ENCODE measurements at regions not wholly inside any gene's neighbourhood (a gene's known extent, or its start where the extent isn't known, plus 50 kb on each side); places are given as distances from the start of the nearest gene placed in this dataset.

DNA sequence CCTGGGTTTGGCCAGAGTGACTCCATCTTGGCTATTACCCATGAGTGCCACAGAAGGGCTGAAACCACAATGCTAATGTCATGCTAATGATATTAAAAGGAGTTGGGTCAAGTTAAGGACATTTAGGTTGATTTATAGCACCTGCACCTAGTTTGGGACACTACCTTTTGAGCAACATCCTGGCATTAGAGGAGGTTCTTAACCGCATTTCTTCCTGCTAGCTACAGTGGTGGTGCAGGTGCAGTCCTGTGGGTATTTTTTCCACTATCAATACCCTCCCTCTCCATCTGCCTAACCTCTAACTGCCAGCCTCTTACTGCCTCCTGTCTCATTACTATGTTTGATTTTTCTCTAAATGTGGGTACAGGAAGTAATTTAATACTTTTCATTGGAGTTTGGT, 1276.1 kb downstream of the FSTL5 start:
- H3K23me2 ChIP-seq (ENCODE audit: low read depth, low read length): no peaks in the 10 kb centered on the region
- no peak overlapping the region for H3K18ac ChIP-seq (ENCODE audit: extremely low read depth, low read length)
- no peak overlapping the region for H3K23ac ChIP-seq (ENCODE audit: insufficient read length)
- H4K5ac ChIP-seq (ENCODE audit: insufficient read length, low read depth, low read length): no peak overlapping the region
- no peaks in the 10 kb centered on the region for H3K79me1 ChIP-seq (ENCODE audit: low read depth, low read length)
- DNase-seq (ENCODE audit: low read depth in 1 of 2, low spot score in 2 of 2) (no peak), FAIRE-seq (no peak)
- 90% methylated on average over 1 of the region's 1 CpG; no CpG with 5 or more reads in 1 of the 2 experiments for WGBS, 2 experiments (ENCODE audit: extremely low coverage in 1 of 2, insufficient coverage in 1 of 2, insufficient read length in 1 of 2, insufficient replicate concordance in 2 of 2, low coverage in 1 of 2, low lambda C conversion rate in 2 of 2, missing lambda C conversion rate in 1 of 2)
- no peak overlapping the region for H2AK5ac ChIP-seq (ENCODE audit: low read depth, low read length)
- no peaks in the 10 kb centered on the region for H3K4me1 ChIP-seq (replicated peaks in 1 of 4; ENCODE audit: control insufficient read depth in 3 of 4, insufficient read depth in 4 of 4, low read length in 3 of 4)
- no peak overlapping the region for H3K14ac ChIP-seq (ENCODE audit: insufficient read length)
- no peak overlapping the region for H4K8ac ChIP-seq (ENCODE audit: extremely low read depth, insufficient read depth, low read length)
- no peak overlapping the region for H3K56ac ChIP-seq (replicated peaks; ENCODE audit: insufficient read length, low read depth, low read length)
- H3K79me2 ChIP-seq (ENCODE audit: control insufficient read depth in 1 of 2, insufficient read depth in 2 of 2, low read length in 2 of 2): no peaks in the 10 kb centered on the region
- CTCF ChIA-PET (ENCODE audit: partially characterized antibody): no interaction called here
- no peak overlapping the region for H3K4ac ChIP-seq (replicated peaks; ENCODE audit: insufficient read length, low read depth, low read length)
- H4K91ac ChIP-seq (replicated peaks; ENCODE audit: insufficient read length, low read length): no peak overlapping the region
- H2BK120ac ChIP-seq (replicated peaks; ENCODE audit: low read depth, low read length): no peak overlapping the region
- H3K4me2 ChIP-seq (ENCODE audit: insufficient read depth in 1 of 2, low read depth in 2 of 2, low read length in 2 of 2): no peak overlapping the region
- no peaks in the 10 kb centered on the region for H3K36me3 ChIP-seq (ENCODE audit: control insufficient read depth in 2 of 4, insufficient read depth in 4 of 4, low read length in 3 of 4)
- no peak overlapping the region for H2AFZ ChIP-seq (ENCODE audit: low read length)
- no peak for TF ChIP-seq EP300 (IDR thresholded peaks at IDR 0.05; ENCODE audit: borderline replicate concordance in 1 of 2, low read depth in 2 of 2, low read length in 2 of 2)
- no peak for TF ChIP-seq EGR1 (IDR thresholded peaks at IDR 0.05; ENCODE audit: borderline replicate concordance, low read depth, low read length)
- no peak for TF ChIP-seq JUN (IDR thresholded peaks at IDR 0.05; ENCODE audit: low read depth, low read length)
- TF ChIP-seq ZNF274 (IDR thresholded peaks at IDR 0.05; ENCODE audit: borderline replicate concordance, extremely low read depth, low read length): no peak
- TF ChIP-seq TBP (IDR thresholded peaks at IDR 0.05; ENCODE audit: low read depth, low read length): no peak
- TF ChIP-seq NRF1 (IDR thresholded peaks at IDR 0.05; ENCODE audit: low read depth, low read length): no peak
- no peak for TF ChIP-seq TEAD4 (IDR thresholded peaks at IDR 0.05; ENCODE audit: low read depth, low read length)
- H3K4me3 ChIP-seq (ENCODE audit: extremely low read depth in 1 of 4, insufficient read depth in 2 of 4, low read depth in 3 of 4, low read length in 4 of 4): no peak overlapping the region
- POLR2A ChIA-PET (ENCODE audit: partially characterized antibody): no interaction called here
- no peak overlapping the region for H2BK15ac ChIP-seq (ENCODE audit: low read length)
- H3K27me3 ChIP-seq (replicated peaks in 1 of 4; ENCODE audit: control insufficient read depth in 3 of 4, extremely low read depth in 1 of 4, insufficient read depth in 3 of 4, low read length in 3 of 4): no peaks in the 10 kb centered on the region
- no peak overlapping the region for H2BK20ac ChIP-seq (ENCODE audit: low read length)
- no peaks in the 10 kb centered on the region for H3K9me3 ChIP-seq (ENCODE audit: insufficient read depth in 2 of 2, low read depth in 1 of 2, low read length in 1 of 2)
- H4K20me1 ChIP-seq (replicated peaks in 1 of 2; ENCODE audit: control insufficient read depth in 1 of 2, insufficient read depth in 2 of 2, low read length in 2 of 2): no peaks in the 10 kb centered on the region
- no peak overlapping the region for H3K9ac ChIP-seq (replicated peaks in 1 of 4; ENCODE audit: extremely low read depth in 1 of 4, low read depth in 3 of 4, low read length in 3 of 4)
- H2BK12ac ChIP-seq (ENCODE audit: low read depth, low read length): no peak overlapping the region
- H3K27ac ChIP-seq (ENCODE audit: low read depth, low read length): no peak overlapping the region
- H2BK5ac ChIP-seq (ENCODE audit: low read depth, low read length): no peak overlapping the region

Measured in H1 (cell line).